ENCODE measurements at regions not wholly inside any gene's neighbourhood (a gene's known extent, or its start where the extent isn't known, plus 50 kb on each side); places are given as distances from the start of the nearest gene placed in this dataset.

DNA sequence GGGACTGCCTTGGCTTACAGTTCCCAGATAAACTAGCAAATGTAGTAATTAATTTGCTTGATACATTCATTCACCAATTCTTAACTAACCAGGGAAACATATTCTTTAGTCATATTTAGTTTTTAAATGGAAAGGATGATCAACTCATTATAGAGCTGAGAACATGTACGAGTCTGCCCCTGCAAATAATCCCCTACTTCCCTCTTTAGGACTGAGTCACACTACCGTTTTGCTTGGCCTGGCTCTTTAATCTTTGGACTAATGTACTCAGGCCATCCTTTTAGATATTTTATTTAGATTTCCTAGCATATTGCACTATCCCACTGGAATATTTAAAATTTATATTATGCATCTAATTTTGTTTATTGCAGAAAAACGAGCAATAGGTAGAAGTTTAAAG is 105.5 kb upstream of the LCORL start (continued):
- TF ChIP-seq SP1 (IDR thresholded peaks at IDR 0.05; ENCODE audit: low read depth, low read length), result no peak

DNA sequence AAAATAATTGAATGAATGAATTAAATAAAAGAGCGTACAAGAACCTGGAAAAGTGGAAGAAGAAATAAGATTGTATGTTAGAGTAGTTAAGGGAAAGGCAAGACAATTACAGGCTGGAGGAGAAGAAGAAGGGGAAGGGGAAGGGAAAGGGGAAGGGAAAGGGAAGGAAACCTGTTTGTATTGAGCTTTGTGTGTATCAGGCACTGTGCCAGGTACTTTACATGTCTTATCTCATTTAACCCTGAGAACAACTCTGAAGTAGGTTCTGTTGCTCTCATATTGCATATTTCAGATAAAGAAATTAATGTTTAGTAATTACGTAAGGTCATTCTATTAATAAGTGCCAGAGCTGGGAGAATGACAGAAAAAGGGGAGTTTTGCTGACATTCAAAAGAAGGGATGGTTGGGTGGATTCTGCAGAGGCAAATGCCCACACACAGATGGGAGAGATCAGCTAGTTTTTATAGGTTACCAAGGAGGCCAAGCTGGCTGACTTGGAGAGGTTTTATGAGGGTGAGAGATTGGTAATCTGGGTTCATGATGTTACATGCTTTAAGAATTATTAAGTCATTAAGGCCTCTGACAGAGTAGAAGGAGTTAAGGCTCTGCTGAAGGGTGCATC is 92.3 kb upstream of the LCORL start:
- BruUV-seq (replicated peaks), result no TSS peak
- ChIA-PET CTCF (no interaction called here), RAD21 (ENCODE audit: unreplicated experiment) (no interaction called here), SMC1A (ENCODE audit: uncharacterized antibody, unreplicated experiment) (no interaction called here), POLR2A (no interaction called here)
- no peaks in the 10 kb centered on the region for H3K27me3 ChIP-seq (replicated peaks in 1 of 2; ENCODE audit: control insufficient read depth in 2 of 2, insufficient read depth in 2 of 2, low read length in 1 of 2)
- TF ChIP-seq MAX (IDR thresholded peaks at IDR 0.05; ENCODE audit: low read depth, low read length), result no peak
- TF ChIP-seq RFX5 (IDR thresholded peaks at IDR 0.05; ENCODE audit: low read depth, low read length), result no peak
- no peak overlapping the region for H3K27ac ChIP-seq (ENCODE audit: control insufficient read depth, insufficient read depth)
- no peak for FAIRE-seq
- intact Hi-C loops (cut with micrococcal nuclease; ENCODE audit: unreplicated experiment) (no loop called here), in situ Hi-C loops (cut with MboI) (no loop called here)
- H3K36me3 ChIP-seq (ENCODE audit: control insufficient read depth in 2 of 2, insufficient read depth in 2 of 2, low read length in 1 of 2), result no peaks in the 10 kb centered on the region
- no peaks in the 10 kb centered on the region for H3K4me1 ChIP-seq (ENCODE audit: control insufficient read depth, insufficient read depth, low read length)
- H2AFZ ChIP-seq (ENCODE audit: control insufficient read depth, low read depth, low read length), result no peak overlapping the region
- no peak overlapping the region for H3K4me3 ChIP-seq
- no peak for ATAC-seq
- H3K4me2 ChIP-seq (ENCODE audit: control insufficient read depth, insufficient read depth), result no peak overlapping the region
- 68% methylated on average over 2 of the region's 2 CpGs for WGBS (ENCODE audit: insufficient coverage, insufficient replicate concordance, low lambda C conversion rate, missing lambda C conversion rate)
- no peaks in the 10 kb centered on the region for H4K20me1 ChIP-seq (ENCODE audit: control insufficient read depth, insufficient read depth)
- H3K79me2 ChIP-seq (ENCODE audit: control insufficient read depth, insufficient read depth, low read length), result no peaks in the 10 kb centered on the region
- H3K9me3 ChIP-seq (replicated peaks; ENCODE audit: control insufficient read depth, insufficient read depth, low read length), result no peaks in the 10 kb centered on the region
- no peak for DNase-seq (ENCODE audit: low read depth, low spot score)
- H3K9ac ChIP-seq (ENCODE audit: control insufficient read depth, insufficient read depth, low read length), result no peak overlapping the region

- no peak overlapping the region for H3K9ac ChIP-seq (ENCODE audit: control insufficient read depth, insufficient read depth, low read length)
- no peak for DNase-seq (ENCODE audit: low read depth, low spot score)
- H3K4me1 ChIP-seq (ENCODE audit: control insufficient read depth, insufficient read depth, low read length), result no peaks in the 10 kb centered on the region
- 64% methylated on average over 4 of the region's 4 CpGs for WGBS (ENCODE audit: insufficient coverage, insufficient replicate concordance, low lambda C conversion rate, missing lambda C conversion rate)
- no peaks in the 10 kb centered on the region for H3K9me3 ChIP-seq (replicated peaks; ENCODE audit: control insufficient read depth, insufficient read depth, low read length)
- SMC1A ChIA-PET (ENCODE audit: uncharacterized antibody, unreplicated experiment), result interaction anchor here (0.9 kb wide), 1 partner anchor 43 kb away, joined by 3 read pairs; no protein-coding TSS in a partner anchor
- intact Hi-C loops (cut with micrococcal nuclease; ENCODE audit: unreplicated experiment), result no loop called here
- H4K20me1 ChIP-seq (ENCODE audit: control insufficient read depth, insufficient read depth), result no peaks in the 10 kb centered on the region
- H3K36me3 ChIP-seq (ENCODE audit: control insufficient read depth in 2 of 2, insufficient read depth in 2 of 2, low read length in 1 of 2), result no peaks in the 10 kb centered on the region
- in situ Hi-C loops (cut with MboI), result no loop called here
- no peak overlapping the region for H2AFZ ChIP-seq (ENCODE audit: control insufficient read depth, low read depth, low read length)
- no peak overlapping the region for H3K4me2 ChIP-seq (ENCODE audit: control insufficient read depth, insufficient read depth)
- POLR2A ChIA-PET, result no interaction called here
- ATAC-seq, result no peak
- no TSS peak for BruUV-seq (replicated peaks)
- CTCF ChIA-PET, result no interaction called here
- no peak overlapping the region for H3K4me3 ChIP-seq
- no peak overlapping the region for H3K27ac ChIP-seq (ENCODE audit: control insufficient read depth, insufficient read depth)
- RAD21 ChIA-PET (ENCODE audit: unreplicated experiment), result no interaction called here
- no peaks in the 10 kb centered on the region for H3K27me3 ChIP-seq (replicated peaks in 1 of 2; ENCODE audit: control insufficient read depth in 2 of 2, insufficient read depth in 2 of 2, low read length in 1 of 2)
- FAIRE-seq, result no peak
- H3K79me2 ChIP-seq (ENCODE audit: control insufficient read depth, insufficient read depth, low read length), result no peaks in the 10 kb centered on the region
- no peak for TF ChIP-seq SREBF2 (IDR thresholded peaks at IDR 0.05; ENCODE audit: low read length)
- TF ChIP-seq BCL11A (IDR thresholded peaks at IDR 0.05; ENCODE audit: low read depth, low read length), result no peak
- no peak for TF ChIP-seq HDAC2 (IDR thresholded peaks at IDR 0.05)
- TF ChIP-seq, protein P1, sequence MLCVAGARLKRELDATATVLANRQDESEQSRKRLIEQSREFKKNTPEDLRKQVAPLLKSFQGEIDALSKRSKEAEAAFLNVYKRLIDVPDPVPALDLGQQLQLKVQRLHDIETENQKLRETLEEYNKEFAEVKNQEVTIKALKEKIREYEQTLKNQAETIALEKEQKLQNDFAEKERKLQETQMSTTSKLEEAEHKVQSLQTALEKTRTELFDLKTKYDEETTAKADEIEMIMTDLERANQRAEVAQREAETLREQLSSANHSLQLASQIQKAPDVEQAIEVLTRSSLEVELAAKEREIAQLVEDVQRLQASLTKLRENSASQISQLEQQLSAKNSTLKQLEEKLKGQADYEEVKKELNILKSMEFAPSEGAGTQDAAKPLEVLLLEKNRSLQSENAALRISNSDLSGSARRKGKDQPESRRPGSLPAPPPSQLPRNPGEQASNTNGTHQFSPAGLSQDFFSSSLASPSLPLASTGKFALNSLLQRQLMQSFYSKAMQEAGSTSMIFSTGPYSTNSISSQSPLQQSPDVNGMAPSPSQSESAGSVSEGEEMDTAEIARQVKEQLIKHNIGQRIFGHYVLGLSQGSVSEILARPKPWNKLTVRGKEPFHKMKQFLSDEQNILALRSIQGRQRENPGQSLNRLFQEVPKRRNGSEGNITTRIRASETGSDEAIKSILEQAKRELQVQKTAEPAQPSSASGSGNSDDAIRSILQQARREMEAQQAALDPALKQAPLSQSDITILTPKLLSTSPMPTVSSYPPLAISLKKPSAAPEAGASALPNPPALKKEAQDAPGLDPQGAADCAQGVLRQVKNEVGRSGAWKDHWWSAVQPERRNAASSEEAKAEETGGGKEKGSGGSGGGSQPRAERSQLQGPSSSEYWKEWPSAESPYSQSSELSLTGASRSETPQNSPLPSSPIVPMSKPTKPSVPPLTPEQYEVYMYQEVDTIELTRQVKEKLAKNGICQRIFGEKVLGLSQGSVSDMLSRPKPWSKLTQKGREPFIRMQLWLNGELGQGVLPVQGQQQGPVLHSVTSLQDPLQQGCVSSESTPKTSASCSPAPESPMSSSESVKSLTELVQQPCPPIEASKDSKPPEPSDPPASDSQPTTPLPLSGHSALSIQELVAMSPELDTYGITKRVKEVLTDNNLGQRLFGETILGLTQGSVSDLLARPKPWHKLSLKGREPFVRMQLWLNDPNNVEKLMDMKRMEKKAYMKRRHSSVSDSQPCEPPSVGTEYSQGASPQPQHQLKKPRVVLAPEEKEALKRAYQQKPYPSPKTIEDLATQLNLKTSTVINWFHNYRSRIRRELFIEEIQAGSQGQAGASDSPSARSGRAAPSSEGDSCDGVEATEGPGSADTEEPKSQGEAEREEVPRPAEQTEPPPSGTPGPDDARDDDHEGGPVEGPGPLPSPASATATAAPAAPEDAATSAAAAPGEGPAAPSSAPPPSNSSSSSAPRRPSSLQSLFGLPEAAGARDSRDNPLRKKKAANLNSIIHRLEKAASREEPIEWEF (IDR thresholded peaks at IDR 0.05; ENCODE audit: insufficient replicate concordance, low read depth, low read length), result no peak
- no peak for TF ChIP-seq SMAD5 (IDR thresholded peaks at IDR 0.05; ENCODE audit: low read depth)
- TF ChIP-seq MTA2 (IDR thresholded peaks at IDR 0.05; ENCODE audit: low read depth), result no peak
- no peak for TF ChIP-seq YBX1 (IDR thresholded peaks at IDR 0.05)
- no peak for TF ChIP-seq ESRRA (IDR thresholded peaks at IDR 0.05; ENCODE audit: low read length)
- no peak for TF ChIP-seq IRF3 (IDR thresholded peaks at IDR 0.05)
Measured at GRCh38 chr4:18111081-18111480, 89.5 kb upstream of the LCORL start.

Measured in GM12878 (cell line).